Stimulated activated naive CD4-positive, alpha-beta T cell (primary cell): ENCODE measurements at regions not wholly inside any gene's neighbourhood (a gene's known extent, or its start where the extent isn't known, plus 50 kb on each side); places are given as distances from the start of the nearest gene placed in this dataset.
"Not testable (repeated sequence)": the region's sequence is repeated elsewhere in the genome, so short reads cannot be mapped to it uniquely, and the experiment has no call there.

Experiments used
- DNase-seq, 6 experiments: peaks; one replicate each; lab custom pipeline; 2025; lab: John Stamatoyannopoulos, UW

DNA sequence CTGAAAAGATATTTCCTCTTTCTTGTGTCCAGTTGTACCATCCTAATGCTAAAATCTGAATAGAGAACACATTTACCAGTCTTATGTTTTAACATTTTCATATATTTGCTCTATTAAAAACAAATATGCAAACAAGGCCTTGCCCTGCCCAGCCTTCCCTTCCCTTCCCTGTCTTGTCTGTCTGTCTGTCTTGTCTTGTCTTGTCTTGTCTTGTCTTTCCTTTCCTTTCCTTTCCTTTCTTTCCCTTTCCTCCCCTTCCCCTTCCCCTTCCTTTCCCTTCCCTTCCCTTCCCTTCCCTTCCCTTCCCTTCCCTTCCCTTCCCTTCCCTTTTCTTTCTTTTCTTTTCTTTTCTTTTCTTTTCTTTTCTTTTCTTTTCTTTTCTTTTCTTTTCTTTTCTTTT, 1103.5 kb downstream of the STIM2 start:
- no peak for DNase-seq

DNA sequence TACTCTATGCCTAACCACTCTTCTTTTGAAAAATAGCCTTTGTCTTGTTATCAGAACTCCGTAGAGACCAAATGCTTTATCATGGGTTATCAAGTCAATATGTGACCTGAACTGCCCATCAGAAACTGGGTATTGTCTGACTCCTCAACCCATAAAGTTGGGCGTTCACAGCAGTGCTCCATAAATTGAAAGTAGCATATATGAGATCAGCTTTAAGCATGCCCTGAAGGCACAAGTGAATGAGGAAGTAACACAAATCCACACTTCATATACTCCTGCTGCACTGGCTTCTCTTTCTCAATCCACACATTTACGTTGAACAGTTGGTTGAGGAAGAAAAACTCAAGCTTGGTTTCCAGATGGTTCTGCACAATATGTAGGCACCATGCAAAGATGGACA, 1106.0 kb downstream of the STIM2 start:
- DNase-seq: no peak

DNA sequence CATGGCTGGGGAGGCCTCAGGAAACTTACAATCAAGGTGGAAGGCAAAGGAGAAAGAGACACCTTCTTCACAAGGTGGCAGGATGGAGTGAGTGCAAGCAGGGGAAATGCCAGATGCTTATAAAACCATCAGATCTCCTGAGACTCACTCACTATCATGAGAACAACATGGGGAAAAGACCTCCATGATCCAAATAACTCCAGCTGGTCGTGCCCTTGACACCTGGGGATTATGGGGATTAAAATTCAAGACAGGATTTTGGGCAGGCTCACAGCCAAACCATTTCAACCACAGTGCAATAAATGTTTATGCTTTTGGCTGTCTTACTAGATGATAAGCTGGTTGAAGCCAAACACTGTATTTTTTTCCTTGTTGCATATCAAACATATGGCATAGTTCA, 1112.4 kb downstream of the STIM2 start:
- DNase-seq: no peak

DNA sequence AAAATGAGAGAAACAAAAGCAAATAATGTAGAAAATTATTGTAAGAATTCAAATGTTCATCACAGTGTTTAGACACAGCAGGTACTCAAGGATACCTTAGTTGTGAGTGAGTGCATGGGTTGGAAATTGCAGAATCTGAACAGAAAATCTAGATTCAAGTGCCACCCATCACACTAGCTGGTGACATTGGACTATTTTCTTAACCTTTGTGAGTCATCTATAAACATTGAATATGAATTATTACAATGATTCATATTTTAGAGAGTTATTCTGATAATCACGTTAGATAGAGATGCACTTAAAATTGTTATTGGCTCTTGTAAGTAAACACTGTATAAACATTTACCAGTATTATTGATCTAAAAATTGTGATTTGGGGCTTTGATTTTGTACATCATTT, 1113.1 kb downstream of the STIM2 start:
- DNase-seq: no peak

DNA sequence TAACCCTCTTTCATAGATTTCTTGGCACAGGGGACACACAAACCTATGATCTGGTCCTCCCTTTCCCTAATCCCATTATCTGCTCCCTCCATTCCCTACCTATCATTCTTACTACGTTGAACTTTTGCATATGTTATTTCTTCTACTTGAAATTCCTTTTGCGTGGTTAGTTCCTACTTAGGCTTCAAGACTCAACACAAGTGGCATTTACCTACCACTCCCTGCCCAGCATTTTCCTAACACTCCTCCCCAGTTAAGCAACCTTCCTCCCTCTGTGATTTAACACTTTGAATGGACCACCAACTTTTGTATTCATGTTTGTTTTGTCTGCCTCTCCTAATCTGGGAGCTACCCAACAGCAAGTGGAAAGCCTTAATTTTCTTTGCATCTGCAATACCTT, 1113.7 kb downstream of the STIM2 start:
- no peak for DNase-seq

DNA sequence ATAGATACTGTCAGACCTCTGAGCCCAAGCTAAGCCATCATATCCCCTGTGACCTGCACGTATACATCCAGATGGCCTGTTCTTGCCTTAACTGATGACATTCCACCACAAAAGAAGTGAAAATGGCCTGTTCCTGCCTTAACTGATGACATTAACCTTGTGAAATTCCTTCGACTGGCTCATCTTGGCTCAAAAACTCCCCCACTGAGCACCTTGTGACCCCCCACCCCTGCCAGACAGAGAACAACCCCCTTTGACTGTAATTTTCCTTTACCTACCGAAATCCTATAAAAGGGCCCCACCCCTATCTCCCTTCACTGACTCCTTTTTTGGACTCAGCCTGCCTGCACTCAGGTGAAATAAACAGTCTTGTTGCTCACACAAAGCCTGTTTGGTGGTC, 1114.2 kb downstream of the STIM2 start:
- DNase-seq: not testable (repeated sequence)

DNA sequence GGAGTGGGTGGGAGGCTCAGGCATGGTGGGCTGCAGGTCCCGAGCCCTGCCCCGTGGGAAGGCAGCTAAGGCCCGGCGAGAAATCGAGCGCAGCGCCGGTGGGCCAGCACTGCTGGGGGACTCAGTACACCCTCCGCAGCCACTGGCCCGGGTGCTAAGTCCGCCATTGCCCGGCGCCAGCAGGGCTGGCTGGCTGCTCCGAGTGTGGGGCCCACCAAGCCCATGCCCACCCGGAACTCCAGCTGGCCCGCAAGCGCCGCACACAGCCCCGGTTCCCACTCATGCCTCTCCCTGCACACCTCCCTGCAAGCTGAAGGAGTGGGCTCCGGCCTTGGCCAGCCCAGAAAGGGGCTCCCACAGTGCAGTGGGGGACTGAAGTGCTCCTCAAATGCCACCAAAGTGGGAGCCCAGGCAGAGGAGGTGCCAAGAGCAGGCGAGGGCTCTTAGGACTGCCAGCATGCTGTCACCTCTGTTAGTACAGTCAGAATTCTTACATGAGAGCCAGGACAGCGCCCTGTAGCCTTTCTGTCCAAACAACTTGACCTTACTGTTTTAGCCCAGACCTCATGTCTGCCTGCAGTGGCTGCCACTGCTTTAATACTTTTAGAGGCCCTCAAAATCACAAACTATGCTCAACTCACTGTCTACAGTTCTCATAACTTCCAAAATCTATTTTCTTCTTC, 1117.9 kb downstream of the STIM2 start:
- DNase-seq: not testable (repeated sequence)

DNA sequence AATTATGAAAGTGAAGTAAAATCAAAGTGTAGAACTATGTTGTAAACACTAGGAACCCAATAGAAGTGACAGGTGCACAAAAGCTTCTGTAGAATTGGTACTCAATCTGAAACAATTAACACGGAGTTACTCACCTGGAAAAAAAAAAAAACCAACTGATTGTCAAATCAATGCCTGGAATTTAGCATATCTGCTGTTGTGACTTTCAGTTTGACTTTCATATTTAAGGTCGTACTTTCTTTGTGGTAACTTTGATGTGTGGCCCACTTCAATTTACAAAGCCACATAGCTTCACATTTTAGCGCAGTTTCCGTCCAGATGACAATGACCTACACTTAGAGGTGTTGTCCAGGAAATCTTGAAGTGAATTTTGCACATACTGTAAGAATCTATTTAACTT, 1124.9 kb downstream of the STIM2 start:
- no peak for DNase-seq

DNA sequence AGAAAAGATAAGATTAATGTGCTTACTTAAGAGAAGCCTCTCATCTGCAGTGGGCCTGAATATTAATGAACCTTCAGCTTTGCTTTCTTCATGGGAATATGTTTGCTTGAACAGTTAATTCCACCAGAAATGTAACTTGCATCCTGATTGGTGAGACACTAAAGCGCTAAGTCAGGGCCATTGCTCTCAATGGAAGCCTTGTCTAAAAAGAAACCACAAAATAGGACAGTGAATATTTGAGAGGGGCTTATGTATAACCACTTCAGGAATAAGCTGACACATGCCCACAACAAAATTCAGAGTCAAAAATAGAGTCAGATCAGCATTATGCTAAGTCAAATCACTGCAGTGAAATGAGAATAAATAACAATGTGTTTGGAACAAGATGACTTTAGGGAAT, 1125.8 kb downstream of the STIM2 start:
- DNase-seq: no peak

DNA sequence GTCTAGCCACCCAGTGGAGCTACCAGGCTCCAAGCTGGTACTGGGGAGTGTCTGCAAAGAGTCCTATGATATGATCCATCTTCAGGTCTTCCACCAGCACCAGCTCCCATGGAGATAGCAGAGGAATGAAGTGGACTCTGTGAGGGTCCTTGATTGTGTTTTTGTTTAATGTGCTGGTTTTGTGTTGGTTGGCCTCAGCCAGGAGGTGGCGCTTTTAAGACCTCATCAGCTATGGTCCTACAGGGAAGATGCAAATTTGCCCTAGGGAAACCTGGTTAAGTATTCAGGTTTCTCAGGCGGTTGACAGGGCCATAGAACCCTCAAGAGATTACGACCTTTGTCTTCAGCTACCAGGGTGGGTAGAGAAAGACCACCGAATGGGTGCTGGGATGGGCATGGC, 1141.1 kb downstream of the STIM2 start:
- DNase-seq: no peak

DNA sequence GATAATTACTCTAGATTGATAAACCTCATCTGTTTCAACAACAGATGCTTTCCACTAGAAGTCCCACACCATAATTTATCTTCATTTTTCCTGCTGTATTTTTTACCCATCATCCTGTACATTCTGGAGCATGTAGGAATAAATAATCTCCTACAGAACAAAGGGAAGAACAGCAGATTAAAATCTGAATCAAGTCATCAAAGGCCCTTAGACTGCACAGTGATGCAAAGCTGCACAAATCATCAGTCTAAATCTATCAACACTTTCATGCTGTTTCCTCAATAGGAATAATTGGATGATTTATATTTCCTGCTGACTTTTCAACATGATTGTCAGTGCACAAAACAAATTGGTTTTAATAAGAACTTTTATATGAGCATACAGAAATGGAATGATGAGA, 1143.9 kb downstream of the STIM2 start:
- DNase-seq: no peak

DNA sequence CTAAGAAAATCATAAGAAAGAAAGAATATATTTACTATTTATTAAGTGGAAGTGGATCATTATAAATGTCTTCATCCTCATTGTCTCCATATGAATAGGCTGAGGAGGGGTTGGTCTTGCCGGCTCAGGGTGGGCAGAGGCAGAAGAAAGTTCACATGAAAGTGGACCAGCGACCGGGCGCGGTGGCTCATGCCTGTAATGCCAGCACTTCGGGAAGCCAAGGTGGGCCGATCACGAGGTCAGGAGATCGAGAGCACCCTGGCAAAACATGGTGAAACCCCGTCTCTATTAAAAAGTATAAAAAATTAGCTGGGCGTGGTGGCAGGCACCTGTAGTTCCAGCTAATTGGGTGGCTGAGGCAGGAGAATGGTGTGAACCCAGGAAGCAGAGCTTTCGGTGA, 1145.4 kb downstream of the STIM2 start:
- DNase-seq: no peak

DNA sequence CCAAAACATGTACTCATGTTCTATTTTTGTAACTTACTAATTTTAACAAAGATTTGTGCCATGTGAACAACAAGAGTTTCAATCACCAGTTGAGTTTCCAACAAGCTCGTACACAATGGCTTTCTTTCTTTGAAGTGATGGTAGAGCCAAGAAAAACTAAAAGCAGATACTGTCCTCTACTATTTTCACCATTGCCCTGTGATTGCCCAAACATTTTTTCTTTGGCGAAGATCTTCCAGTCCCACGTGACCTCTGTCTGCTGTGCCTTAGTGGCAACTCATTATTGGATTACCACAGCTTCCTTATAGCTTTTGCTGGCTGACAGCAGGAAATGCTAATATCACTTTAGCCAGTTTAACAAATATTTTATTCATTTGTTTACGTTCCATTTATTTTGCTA, 1147.1 kb downstream of the STIM2 start:
- no peak for DNase-seq

DNA sequence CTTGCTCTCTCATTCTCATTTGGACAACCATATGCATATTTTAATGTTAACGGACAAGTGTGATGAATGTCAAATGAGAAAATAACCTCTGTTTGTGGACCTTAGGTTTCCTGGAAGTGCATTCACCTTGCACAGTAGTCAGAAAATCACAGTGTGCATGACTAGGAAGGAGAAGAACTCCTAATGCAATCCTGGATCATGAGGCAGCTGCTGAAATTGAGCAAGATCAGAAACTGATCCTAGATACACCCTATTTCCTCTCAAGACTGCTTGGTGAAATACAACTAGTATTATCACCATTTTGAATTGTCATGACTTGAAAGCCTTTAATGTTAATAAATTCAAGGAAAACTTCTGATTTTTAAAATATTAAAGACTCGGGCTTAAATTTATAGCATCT, 1148.9 kb downstream of the STIM2 start:
- no peak for DNase-seq

DNA sequence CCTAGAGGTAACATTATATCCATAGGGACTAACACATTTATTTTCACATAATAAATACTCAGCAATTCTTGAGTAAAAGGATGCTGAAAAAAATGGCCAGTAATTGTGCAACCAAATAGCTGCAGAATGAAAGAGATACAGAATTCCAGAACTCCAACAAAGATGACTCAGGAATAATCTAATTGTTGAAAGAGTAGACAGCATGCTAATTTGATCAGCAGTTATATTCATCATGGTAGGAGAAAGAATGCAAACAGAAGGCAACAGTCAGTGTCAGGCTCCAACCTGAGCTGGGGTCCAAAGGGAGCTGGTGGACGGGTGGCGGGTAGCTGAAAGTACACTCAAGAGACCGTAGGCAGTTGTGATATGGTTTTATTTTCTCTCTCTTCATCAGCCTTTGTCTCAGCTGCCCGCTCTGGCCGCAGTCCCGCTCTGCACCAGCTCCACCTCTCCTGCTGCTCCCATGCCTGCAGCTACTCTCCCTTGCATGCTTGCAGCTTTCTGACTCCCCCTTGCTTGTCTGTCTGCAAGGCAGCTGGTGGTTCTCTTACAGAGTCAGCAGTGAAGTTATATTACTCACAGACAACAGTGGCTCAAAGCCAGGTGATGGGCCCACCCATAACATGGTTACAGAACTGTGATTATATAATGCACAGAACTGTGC, 1150.1 kb downstream of the STIM2 start:
- no peak for DNase-seq

DNA sequence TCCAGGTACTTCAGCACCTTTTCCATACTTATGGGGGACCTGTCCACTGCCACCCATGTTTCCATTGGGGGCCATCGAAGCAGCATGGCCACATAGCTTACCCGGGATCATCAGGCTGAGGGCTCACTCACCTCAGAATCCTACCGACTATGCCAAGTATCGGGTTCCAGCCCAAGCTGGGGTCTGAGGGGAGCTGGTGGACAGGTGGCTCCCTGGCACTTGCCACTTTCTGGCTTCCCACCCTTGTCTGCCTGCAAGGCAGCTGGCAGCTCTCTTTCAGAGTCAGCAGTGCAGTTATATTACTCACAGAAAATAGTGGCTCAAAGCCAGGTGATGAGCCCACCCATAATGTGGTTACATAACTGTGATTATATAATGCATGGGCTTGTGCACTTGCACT, 1153.8 kb downstream of the STIM2 start:
- no peak for DNase-seq

DNA sequence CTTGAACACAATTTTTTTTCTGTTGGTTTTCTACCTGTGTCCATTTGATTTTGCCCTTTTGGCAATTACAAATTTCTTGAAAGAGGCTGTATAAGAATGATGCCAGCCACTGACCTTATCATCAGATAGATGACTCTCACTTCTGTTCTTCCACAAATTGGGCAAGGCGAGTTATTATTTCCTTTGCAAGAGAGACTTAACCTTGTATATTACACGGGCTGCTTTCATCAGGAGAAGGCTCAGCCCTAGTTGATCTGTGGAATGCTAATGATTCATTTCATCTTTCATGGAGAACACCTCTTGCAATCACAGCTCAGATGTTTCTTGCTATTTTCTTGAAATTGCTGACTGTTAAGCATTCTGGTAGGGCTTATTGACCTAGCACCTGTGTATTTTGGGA, 1155.4 kb downstream of the STIM2 start:
- DNase-seq: no peak

DNA sequence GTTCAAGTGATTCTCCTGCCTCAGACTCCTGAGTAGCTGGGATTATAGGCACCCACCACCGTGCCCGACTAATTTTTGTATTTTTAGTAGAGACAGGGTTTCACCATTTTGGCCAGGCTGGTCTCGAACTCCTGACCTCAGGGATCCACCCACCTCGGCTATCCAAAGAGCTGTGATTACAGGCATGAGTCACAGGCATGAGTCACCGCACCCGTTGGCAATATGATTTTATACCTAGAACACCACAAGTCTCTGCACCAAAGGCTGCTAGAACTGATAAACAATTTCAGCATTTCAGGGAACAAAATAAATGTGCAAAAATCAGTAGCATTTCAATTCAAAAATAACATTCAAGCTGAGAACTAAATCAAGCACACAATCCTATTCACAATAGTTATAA, 1177.6 kb downstream of the STIM2 start:
- DNase-seq: not testable (repeated sequence)

DNA sequence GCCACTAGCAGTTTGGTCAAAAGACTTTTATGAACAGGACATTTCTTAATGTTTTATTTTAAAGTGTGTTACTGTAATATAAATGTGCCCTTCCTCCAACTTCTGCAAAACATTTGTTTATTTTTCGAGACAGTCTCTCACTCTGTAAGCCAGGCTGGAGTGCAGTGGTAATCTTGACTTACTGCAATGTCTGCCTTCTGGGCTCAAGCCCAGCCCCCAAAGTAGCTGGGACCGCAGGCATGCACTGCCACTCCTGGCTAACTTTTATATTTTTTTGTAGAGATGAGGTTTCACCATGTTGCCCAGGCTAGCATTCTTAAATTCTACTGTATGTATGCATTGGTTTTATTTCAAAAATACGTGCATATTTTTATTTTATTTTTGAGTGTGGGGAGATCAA, 1201.9 kb downstream of the STIM2 start:
- no peak for DNase-seq

DNA sequence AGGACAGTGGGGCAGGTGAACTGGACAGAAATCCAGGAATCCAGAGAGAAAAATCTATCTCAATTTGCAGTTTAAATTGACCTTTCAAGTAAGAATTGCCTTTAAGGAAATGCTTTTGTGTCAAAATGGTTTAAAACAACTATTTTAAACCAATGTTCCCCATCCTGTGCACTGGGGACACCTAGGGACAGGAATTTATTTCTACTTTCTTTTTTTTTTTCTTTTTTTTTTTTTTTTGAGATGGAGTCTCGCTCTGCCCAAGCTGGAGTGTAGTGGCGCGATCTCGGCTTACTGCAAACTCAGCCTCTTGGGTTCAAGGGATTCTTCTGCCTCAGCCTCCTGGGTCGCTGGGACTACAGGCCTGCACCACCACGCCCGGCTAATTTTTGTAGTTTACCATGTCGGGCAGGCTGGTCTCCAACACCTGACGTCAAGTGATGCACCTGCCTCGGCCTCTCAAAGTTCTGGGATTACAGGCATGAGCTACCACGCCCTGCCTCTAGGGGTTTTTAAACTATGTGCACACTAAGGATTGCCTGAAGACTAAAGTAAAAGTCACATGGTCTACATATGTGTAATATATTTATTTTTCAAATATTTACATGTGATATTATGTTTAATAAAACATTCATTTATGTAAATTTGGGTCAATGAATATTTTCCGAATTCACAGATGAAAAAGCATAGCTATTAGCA, 1213.4 kb downstream of the STIM2 start:
- no peak for DNase-seq

DNA sequence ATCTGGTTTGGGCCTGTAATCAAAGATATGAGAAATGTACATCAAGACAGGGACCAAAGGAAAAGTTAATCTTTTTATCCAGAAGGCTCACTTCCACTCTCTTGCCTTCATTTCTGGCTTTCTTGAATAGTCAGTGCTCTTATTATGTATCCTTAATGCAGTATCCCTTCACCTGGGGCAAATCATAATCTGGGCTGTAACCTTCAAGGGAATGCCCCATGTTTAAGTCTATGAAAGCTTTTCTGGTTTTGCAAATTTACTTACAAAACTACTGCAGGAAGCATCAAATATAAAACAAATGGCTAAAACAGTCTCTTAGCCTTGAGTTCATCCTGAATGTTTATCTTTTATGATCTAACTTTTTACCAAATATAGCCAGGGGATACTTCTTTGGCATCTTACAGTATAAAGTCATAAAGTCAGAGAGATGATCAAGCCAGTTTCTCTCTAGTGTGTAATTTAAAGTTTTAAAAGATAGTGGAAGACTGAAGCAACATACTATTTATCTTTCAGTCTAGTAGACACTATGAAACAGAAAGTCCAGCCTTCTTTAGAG, 1214.8 kb downstream of the STIM2 start:
- no peak for DNase-seq

DNA sequence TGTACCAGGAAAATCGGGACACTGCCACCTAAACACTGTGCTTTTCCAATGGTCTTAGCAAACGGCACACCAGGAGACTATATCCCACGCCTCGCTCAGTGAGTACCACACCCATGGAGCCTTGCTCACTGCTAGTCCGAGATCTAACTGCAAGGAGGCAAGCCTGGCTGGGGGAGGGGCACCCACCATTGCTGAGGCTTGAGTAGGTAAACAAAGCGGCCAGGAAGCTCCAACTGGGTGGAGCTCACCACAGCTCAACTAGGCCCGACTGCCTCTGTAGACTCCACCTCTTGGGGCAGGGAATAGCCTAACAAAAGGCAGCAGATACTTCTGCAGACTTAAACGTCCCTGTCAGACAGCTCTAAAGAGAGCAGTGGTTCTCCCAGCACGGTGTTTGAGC, 1216.6 kb downstream of the STIM2 start:
- not testable (repeated sequence) for DNase-seq
